H9 (cell line): ENCODE measurements at regions not wholly inside any gene's neighbourhood (a gene's known extent, or its start where the extent isn't known, plus 50 kb on each side); places are given as distances from the start of the nearest gene placed in this dataset.

Experiments
- DNase-seq: peaks from one replicate; pipeline ENCODE4 v3.0.0-alpha.2; 2017
- H2AFZ ChIP-seq: one replicate; pipeline ENCODE4 v1.6.1; 2013; ENCODE audit warnings: mild to moderate bottlenecking, low read length, control low read depth, moderate library complexity
- H2AK5ac ChIP-seq: 2 replicates; pipeline ENCODE4 v1.6.1; 2013; ENCODE audit warnings: low read length, control low read depth, mixed read lengths; ENCODE audit not compliant: insufficient read length
- H2BK120ac ChIP-seq: one replicate; pipeline ENCODE4 v1.6.1; 2013; ENCODE audit warnings: low read depth, mild to moderate bottlenecking, low read length, control low read depth, inconsistent platforms; ENCODE audit not compliant: poor library complexity, severe bottlenecking
- H2BK12ac ChIP-seq: 2 replicates; pipeline ENCODE4 v1.6.1; 2013; ENCODE audit warnings: low read length, control low read depth, mixed read lengths, low read depth; ENCODE audit not compliant: insufficient read length
- H2BK15ac ChIP-seq: 2 replicates; pipeline ENCODE4 v1.6.1; 2013; ENCODE audit warnings: low read depth, low read length, control low read depth
- H2BK20ac ChIP-seq: one replicate; pipeline ENCODE4 v1.6.1; 2013; ENCODE audit warnings: low read depth, mild to moderate bottlenecking, low read length, control low read depth, inconsistent platforms; ENCODE audit not compliant: poor library complexity, severe bottlenecking
- H2BK5ac ChIP-seq: 2 replicates; pipeline ENCODE4 v1.6.1; 2013; ENCODE audit warnings: low read length, control low read depth, mixed read lengths; ENCODE audit not compliant: insufficient read length
- H3K14ac ChIP-seq: 2 replicates; pipeline ENCODE4 v1.6.1; 2013; ENCODE audit warnings: low read length, control low read depth; ENCODE audit not compliant: insufficient read depth
- H3K18ac ChIP-seq: 2 replicates; pipeline ENCODE4 v1.6.1; 2013; ENCODE audit warnings: low read depth, mild to moderate bottlenecking, mixed read lengths, low read length, control low read depth; ENCODE audit not compliant: insufficient read length
- H3K23ac ChIP-seq: 2 replicates; pipeline ENCODE4 v1.6.1; 2013; ENCODE audit warnings: low read length, control low read depth, mixed read lengths, low read depth; ENCODE audit not compliant: insufficient read length
- H3K23me2 ChIP-seq: 2 replicates; pipeline ENCODE4 v1.6.1; 2013; ENCODE audit warnings: low read depth, mild to moderate bottlenecking, mixed read lengths, low read length, control low read depth; ENCODE audit not compliant: insufficient read length, poor library complexity, severe bottlenecking
- H3K27ac ChIP-seq: 2 replicates; pipeline ENCODE4 v1.5.1; 2013; ENCODE audit warnings: low read length, control low read depth, mixed read lengths, low read depth; ENCODE audit not compliant: insufficient read length
- H3K27me3 ChIP-seq: 2 replicates; pipeline ENCODE4 v1.6.1; 2013; ENCODE audit warnings: low read length, control low read depth, inconsistent platforms; ENCODE audit not compliant: insufficient read depth
- H3K4ac ChIP-seq: 2 replicates; pipeline ENCODE4 v1.6.1; 2013; ENCODE audit warnings: low read depth, mild to moderate bottlenecking, control low read depth, inconsistent platforms, low read length, moderate library complexity
- H3K4me1 ChIP-seq: 2 replicates; pipeline ENCODE4 v1.6.1; 2013; ENCODE audit warnings: low read length, control low read depth, inconsistent platforms; ENCODE audit not compliant: insufficient read depth
- H3K4me2 ChIP-seq: 2 replicates; pipeline ENCODE4 v1.6.1; 2013; ENCODE audit warnings: low read length, control low read depth, mixed read lengths; ENCODE audit not compliant: insufficient read length, insufficient read depth
- H3K56ac ChIP-seq: 2 replicates; pipeline ENCODE4 v1.6.1; 2013; ENCODE audit warnings: low read depth, mild to moderate bottlenecking, mixed read lengths, low read length, control low read depth; ENCODE audit not compliant: insufficient read length
- H3K79me1 ChIP-seq: 2 replicates; pipeline ENCODE4 v1.6.1; 2013; ENCODE audit warnings: low read depth, mild to moderate bottlenecking, moderate library complexity, low read length, control low read depth, inconsistent platforms; ENCODE audit not compliant: insufficient read depth, poor library complexity, severe bottlenecking
- H3K79me2 ChIP-seq: 2 replicates; pipeline ENCODE4 v1.6.1; 2013; ENCODE audit warnings: low read length, control low read depth, inconsistent platforms; ENCODE audit not compliant: insufficient read depth
- H3K9ac ChIP-seq: 2 replicates; pipeline ENCODE4 v1.6.1; 2013; ENCODE audit warnings: low read length, control low read depth, mixed read lengths; ENCODE audit not compliant: insufficient read length; ENCODE audit errors: extremely low read depth
- H3K9me3 ChIP-seq: one replicate; pipeline ENCODE4 v1.6.1; 2013; ENCODE audit warnings: low read depth, low read length, inconsistent platforms; ENCODE audit not compliant: control insufficient read depth
- H3T11ph ChIP-seq: one replicate; pipeline ENCODE4 v1.6.1; 2013; ENCODE audit warnings: mild to moderate bottlenecking, low read length, control low read depth, inconsistent platforms
- H4K20me1 ChIP-seq: one replicate; pipeline ENCODE4 v1.6.1; 2013; ENCODE audit not compliant: control insufficient read depth, insufficient read length, insufficient read depth
- H4K5ac ChIP-seq: 2 replicates; pipeline ENCODE4 v1.6.1; 2013; ENCODE audit warnings: low read depth, mild to moderate bottlenecking, mixed read lengths, low read length, control low read depth; ENCODE audit not compliant: insufficient read length
- H4K8ac ChIP-seq: replicated peaks from 2 replicates; pipeline ENCODE4 v1.6.1; 2013; ENCODE audit warnings: low read length, control low read depth, mixed read lengths, low read depth; ENCODE audit not compliant: insufficient read length
- H4K91ac ChIP-seq: 2 replicates; pipeline ENCODE4 v1.6.1; 2013; ENCODE audit warnings: low read depth, mild to moderate bottlenecking, moderate library complexity, mixed read lengths, low read length, control low read depth; ENCODE audit not compliant: insufficient read length
- H3K27ac Mint-ChIP-seq, 3 experiments: 2 replicates in 2 of 3; 3 replicates in 1 of 3; pipeline ENCODE4 v1.8.0; 2020 to 2021; ENCODE audit warnings: mixed read lengths in 3 of 3, mild to moderate bottlenecking in 1 of 3, moderate library complexity in 1 of 3
- H3K27me3 Mint-ChIP-seq: 2 replicates; pipeline ENCODE4 v1.8.0; 2021; ENCODE audit warnings: low read depth, mild to moderate bottlenecking, moderate library complexity, mixed read lengths
- H3K36me3 Mint-ChIP-seq, 3 experiments: 2 replicates in 2 of 3; 3 replicates in 1 of 3; pipeline ENCODE4 v1.8.0; 2020 to 2021; ENCODE audit warnings: low read depth in 3 of 3, mixed read lengths in 3 of 3; ENCODE audit not compliant: insufficient read depth in 1 of 3
- H3K4me1 Mint-ChIP-seq, 2 experiments: 2 replicates each; pipeline ENCODE4 v1.8.0; 2020; ENCODE audit warnings: mixed read lengths in 2 of 2
- H3K4me3 Mint-ChIP-seq, 2 experiments: 2 replicates in 1 of 2; 3 replicates in 1 of 2; pipeline ENCODE4 v1.8.0; 2020 to 2021; ENCODE audit warnings: mild to moderate bottlenecking in 2 of 2, mixed read lengths in 2 of 2, moderate library complexity in 1 of 2
- H3K9me3 Mint-ChIP-seq, 2 experiments: 2 replicates in 1 of 2; 3 replicates in 1 of 2; pipeline ENCODE4 v1.8.0; 2020; ENCODE audit warnings: mild to moderate bottlenecking in 2 of 2, mixed read lengths in 2 of 2, moderate library complexity in 1 of 2
- WGBS: extraction: QIAGEN DNeasy Blood & Tissue Kit; methylation state at CpG from one replicate; pipeline ENCODE4 v1.1.7; 2013; ENCODE audit warnings: missing lambda C conversion rate, low lambda C conversion rate, mixed read lengths; ENCODE audit not compliant: insufficient read length; ENCODE audit errors: extremely low coverage; 5-methylcytosine and 5-hydroxymethylcytosine counted together
- TF ChIP-seq, protein P1 (sequence below): fragments of 200-600 bp; sonication (generic); conservative IDR thresholded peaks from 3 replicates; pipeline ENCODE4 v1.8.0; 2021; ENCODE audit warnings: antibody characterized with exemption, mild to moderate bottlenecking

- no peak overlapping the region for H4K91ac ChIP-seq
- no peak overlapping the region for H3K23ac ChIP-seq
- H3K4ac ChIP-seq = no peak overlapping the region
- no peak for DNase-seq
- Mint-ChIP-seq H3K27ac (no peak overlapping the region), H3K27me3 (no peaks in the 10 kb centered on the region), H3K4me3 (no peak overlapping the region), H3K4me1 (peaks cover 31 to 32% of the 10 kb centered on the region in 2 experiments), H3K9me3 (peaks cover 29 to 30% of the 10 kb centered on the region in 2 experiments), H3K36me3 (peaks cover 20 to 39% (median 30%) of the 10 kb centered on the region in 3 experiments)
- no peak overlapping the region for H2AK5ac ChIP-seq
- no CpG with 5 or more reads among the region's 1 CpG for WGBS
- no peaks in the 10 kb centered on the region for H3K27me3 ChIP-seq
- no peak overlapping the region for H3K4me2 ChIP-seq
- no peak overlapping the region for H3T11ph ChIP-seq
- TF ChIP-seq, protein P1, sequence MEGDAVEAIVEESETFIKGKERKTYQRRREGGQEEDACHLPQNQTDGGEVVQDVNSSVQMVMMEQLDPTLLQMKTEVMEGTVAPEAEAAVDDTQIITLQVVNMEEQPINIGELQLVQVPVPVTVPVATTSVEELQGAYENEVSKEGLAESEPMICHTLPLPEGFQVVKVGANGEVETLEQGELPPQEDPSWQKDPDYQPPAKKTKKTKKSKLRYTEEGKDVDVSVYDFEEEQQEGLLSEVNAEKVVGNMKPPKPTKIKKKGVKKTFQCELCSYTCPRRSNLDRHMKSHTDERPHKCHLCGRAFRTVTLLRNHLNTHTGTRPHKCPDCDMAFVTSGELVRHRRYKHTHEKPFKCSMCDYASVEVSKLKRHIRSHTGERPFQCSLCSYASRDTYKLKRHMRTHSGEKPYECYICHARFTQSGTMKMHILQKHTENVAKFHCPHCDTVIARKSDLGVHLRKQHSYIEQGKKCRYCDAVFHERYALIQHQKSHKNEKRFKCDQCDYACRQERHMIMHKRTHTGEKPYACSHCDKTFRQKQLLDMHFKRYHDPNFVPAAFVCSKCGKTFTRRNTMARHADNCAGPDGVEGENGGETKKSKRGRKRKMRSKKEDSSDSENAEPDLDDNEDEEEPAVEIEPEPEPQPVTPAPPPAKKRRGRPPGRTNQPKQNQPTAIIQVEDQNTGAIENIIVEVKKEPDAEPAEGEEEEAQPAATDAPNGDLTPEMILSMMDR = no peak
- H2BK15ac ChIP-seq = no peak overlapping the region
- no peak overlapping the region for H3K9ac ChIP-seq
- H2BK120ac ChIP-seq = no peak overlapping the region
- no peak overlapping the region for H4K8ac ChIP-seq
- no peaks in the 10 kb centered on the region for H3K79me2 ChIP-seq
- no peak overlapping the region for H2BK5ac ChIP-seq
- H3K14ac ChIP-seq = no peak overlapping the region
- H3K18ac ChIP-seq = no peak overlapping the region
- no peaks in the 10 kb centered on the region for H3K79me1 ChIP-seq
- no peak overlapping the region for H2BK12ac ChIP-seq
- no peaks in the 10 kb centered on the region; the same call in 1 of the 2 replicates for H3K4me1 ChIP-seq
- no peaks in the 10 kb centered on the region for H3K23me2 ChIP-seq
- peaks cover 11% of the 10 kb centered on the region for H3K9me3 ChIP-seq
- no peak overlapping the region for H3K27ac ChIP-seq
- no peak overlapping the region for H4K5ac ChIP-seq
- no peak overlapping the region for H3K56ac ChIP-seq
- H4K20me1 ChIP-seq = no peaks in the 10 kb centered on the region
- H2AFZ ChIP-seq = no peak overlapping the region
- no peak overlapping the region for H2BK20ac ChIP-seq
Measured at GRCh38 chr2:188024811-188025210, 266.9 kb upstream of the GULP1 start.
